CD4-positive, alpha-beta T cell treated with Interleukin-15 for 1 hour (primary cell): ENCODE measurements at regions not wholly inside any gene's neighbourhood (a gene's known extent, or its start where the extent isn't known, plus 50 kb on each side); places are given as distances from the start of the nearest gene placed in this dataset.

Experiments used
- DNase-seq: peaks from one replicate; pipeline ENCODE4 v3.0.0-alpha.2; 2020

- no peak for DNase-seq
These were observed 221.2 kb upstream of the MAP3K7 start for GRCh38 chr6:90807791-90808701.

GRCh38 chr6:90805619-90806155 lies 218.8 kb upstream of the MAP3K7 start:
- DNase-seq = no peak

DNA sequence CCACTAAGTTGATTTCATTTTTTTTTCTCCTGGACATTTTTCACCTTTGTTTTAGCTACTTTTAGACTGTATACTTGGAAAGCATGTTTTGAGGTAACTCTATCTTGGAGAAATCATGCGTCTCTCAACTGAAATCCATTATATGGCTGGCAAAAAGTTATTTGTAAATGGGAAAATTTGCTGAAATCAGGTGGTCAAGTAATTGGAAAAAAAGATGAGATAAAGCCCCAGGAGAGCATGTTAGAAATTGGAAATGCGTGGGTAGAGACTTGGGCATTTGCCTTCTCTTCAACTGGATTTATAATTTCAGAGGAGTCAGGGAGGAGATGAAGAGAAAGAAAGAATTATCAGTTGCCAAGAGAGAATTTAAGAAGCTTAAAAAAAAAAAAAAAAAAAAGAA lies 217.1 kb upstream of the MAP3K7 start:
- DNase-seq = no peak

GRCh38 chr6:90795078-90795477 lies 208.2 kb upstream of the MAP3K7 start:
- no peak for DNase-seq

GRCh38 chr6:90793771-90794170 lies 206.9 kb upstream of the MAP3K7 start:
- no peak for DNase-seq

DNA sequence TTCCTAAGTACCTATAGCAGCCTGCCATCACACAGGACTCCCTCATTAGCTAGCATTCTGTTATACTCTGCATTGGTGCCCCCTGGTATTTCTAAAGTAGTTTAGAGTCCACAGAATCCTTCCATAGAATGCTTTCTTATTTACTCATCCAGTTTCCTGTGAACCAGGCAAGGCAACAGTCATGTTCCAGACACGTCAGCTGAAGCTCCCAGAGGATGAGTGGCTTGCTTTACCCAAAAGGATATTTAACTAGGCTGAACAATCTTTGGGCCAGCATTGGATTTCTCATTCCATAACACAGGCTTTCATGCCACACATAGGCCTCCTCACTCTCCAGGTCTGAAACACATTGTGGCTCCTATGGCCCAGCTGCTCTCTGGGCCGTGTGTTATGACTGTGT lies 203.8 kb upstream of the MAP3K7 start:
- no peak for DNase-seq

GRCh38 chr6:90790058-90790457 lies 203.2 kb upstream of the MAP3K7 start:
- DNase-seq = no peak

GRCh38 chr6:90788781-90789180 lies 201.9 kb upstream of the MAP3K7 start:
- no peak for DNase-seq

DNA sequence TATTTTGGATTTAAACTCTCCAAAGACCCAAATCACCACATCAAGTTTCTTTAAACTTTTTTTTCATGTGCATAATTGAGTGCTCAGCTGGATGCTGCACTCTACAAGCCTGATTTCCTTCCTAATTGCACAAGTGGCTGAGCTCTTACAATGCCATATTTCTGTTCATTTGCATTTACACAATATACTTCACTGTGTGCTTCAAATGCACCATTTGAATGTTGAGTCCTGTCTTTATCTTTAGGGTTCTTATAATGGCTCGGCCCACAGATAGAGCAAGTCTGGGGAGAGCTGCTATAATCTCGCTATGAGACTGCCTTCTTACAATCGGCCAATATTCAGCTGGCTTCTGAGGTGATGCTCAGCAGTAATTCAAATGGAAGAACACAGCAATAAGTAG lies 200.6 kb upstream of the MAP3K7 start:
- no peak for DNase-seq

GRCh38 chr6:90780778-90781177 lies 193.9 kb upstream of the MAP3K7 start:
- DNase-seq = no peak

DNA sequence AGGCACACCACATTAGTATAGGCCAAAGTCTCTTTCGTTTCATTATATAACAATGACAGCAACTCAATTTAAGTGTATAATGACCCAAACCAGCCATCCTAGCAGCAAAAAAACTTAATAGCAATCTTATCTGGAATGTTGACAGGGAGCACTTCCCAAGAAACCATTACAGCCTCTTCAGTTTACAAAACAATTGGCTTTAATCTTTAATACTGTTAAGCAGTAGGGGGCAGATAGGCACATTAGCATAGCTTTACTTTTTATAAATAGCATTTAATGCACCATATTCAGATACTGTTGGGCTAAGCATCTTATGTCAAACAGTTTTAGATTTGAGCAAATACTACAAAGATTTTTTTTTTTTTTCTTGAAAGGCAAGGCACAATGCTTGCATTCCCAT lies 193.3 kb upstream of the MAP3K7 start:
- no peak for DNase-seq

GRCh38 chr6:90778417-90779203 lies 191.7 kb upstream of the MAP3K7 start:
- no peak for DNase-seq

- DNase-seq = no peak
These were observed 183.9 kb upstream of the MAP3K7 start for GRCh38 chr6:90770778-90771177.

DNA sequence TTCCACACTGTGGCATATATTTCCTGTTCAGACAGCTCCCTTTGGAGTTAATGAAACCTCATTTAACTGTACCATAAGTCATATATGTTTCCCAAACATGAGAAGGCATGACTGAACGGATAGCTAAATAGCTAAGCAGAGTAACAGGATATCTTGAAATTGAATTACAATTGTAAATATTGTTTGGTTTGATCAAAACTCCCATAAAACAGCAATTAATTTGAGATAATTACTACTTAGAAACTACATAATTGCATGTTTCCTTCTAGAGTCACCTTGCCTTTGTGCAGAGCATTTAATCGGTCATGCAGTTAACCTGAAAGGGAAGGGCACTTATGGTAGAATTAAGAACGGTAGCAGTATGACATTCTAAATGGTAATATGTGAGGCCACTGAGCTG lies 179.0 kb upstream of the MAP3K7 start:
- no peak for DNase-seq

DNA sequence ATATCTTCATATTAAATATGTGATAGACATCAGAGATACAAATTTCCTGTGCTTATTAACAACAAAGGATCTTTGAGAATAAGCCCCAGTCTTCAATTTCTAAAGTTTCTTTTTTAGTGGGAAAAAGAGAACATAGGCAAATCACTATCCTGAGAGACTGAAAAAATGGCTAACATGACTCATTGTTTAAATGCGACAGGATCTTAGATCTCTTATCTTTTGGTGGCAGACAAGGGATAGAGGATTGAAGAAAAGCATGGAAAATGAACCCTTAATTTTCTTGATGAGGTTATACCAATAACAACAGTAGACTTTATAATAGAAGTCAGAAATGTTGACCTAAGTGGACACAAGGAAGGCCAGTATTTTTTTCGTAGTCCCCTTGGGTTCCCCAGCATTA lies 178.6 kb upstream of the MAP3K7 start:
- no peak for DNase-seq

GRCh38 chr6:90764001-90764400 lies 177.1 kb upstream of the MAP3K7 start:
- DNase-seq = no peak

- DNase-seq = no peak
These were observed 172.8 kb upstream of the MAP3K7 start for GRCh38 chr6:90759664-90760063.

- DNase-seq = no peak
These were observed 171.9 kb upstream of the MAP3K7 start for GRCh38 chr6:90758741-90759140.

GRCh38 chr6:90753820-90754643 lies 167.2 kb upstream of the MAP3K7 start:
- DNase-seq = no peak

GRCh38 chr6:90739802-90740201 lies 152.9 kb upstream of the MAP3K7 start:
- no peak for DNase-seq

GRCh38 chr6:90739339-90739738 lies 152.5 kb upstream of the MAP3K7 start:
- no peak for DNase-seq

DNA sequence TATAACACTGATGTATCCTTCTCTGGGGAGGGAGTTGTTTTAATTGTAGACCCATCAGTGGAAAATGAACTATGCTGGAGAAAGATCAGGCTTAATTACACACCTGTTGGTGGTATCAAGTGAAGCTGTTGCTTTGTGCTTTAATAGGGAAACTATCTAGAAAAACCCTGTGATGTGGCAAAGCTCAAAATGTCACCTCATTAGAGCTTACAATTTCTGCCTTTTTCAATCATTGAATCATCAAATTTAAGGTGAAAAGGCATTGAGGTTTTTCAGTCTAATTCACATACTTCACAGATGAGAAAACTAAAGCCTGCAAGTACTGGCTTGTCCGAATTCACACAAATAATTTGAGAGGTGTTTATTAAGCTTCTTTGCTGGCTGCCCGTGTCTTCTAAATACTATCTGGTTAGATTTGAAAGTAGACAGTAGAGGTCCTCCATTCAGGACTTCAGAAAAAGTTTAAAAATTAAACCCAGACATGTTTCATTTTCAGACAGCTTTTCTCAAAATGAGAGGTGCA lies 143.3 kb upstream of the MAP3K7 start:
- DNase-seq = no peak

DNA sequence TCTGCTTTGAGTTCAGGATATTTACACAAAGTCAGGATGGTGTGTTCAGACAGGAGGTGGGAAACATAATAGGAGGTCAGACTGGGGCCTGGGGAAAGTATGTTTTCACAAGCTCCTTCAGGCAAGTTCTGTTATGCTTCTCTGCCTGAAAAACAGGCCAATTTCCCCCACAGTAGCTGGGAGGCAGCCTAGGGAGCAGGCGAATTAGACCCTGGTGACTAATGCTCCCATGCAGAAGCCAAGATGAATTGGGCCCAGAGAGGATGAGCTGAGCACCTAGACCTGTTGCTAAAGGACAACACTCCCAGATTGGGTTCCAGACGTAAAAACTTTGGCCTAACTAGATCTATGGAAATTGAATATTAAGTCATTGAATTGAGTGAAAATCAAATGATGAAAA lies 142.2 kb upstream of the MAP3K7 start:
- DNase-seq = no peak
